ENCODE measurements at regions not wholly inside any gene's neighbourhood (a gene's known extent, or its start where the extent isn't known, plus 50 kb on each side); places are given as distances from the start of the nearest gene placed in this dataset.
A peak's percentile ranks its signal among the peaks of the same experiment; 100 is the strongest.

DNA sequence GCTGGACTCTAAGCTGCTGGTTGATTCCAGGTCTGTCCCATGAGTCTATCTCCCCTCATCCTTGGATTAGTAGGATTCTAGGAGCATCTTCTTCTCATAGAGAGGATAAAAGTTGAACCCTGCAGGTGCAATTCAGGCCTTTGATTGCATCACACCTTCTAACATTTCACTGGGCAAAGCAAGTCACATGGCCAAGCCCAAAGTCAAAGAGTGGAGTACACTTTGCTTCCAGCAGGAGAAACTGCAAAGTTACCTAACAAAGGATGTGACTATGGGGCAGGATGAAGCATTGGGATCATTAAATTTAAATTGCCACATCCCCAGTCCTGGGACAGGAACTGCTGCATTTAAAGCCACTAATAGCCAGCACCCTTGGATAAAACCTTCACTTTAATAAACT is 51.0 kb upstream of the EGFLAM start:
- no peak for ATAC-seq
- Mint-ChIP-seq H3K36me3 (ENCODE audit: low read depth) (no peaks in the 10 kb centered on the region), H3K27ac (no peak overlapping the region), H3K4me1 (no peaks in the 10 kb centered on the region), H3K27me3 (peaks cover 20% of the 10 kb centered on the region), H3K4me3 (no peak overlapping the region)
- H3K9me3 ChIP-seq (ENCODE audit: control insufficient read depth, low read length, poor library complexity, severe bottlenecking), result no peaks in the 10 kb centered on the region
- no peak for DNase-seq

DNA sequence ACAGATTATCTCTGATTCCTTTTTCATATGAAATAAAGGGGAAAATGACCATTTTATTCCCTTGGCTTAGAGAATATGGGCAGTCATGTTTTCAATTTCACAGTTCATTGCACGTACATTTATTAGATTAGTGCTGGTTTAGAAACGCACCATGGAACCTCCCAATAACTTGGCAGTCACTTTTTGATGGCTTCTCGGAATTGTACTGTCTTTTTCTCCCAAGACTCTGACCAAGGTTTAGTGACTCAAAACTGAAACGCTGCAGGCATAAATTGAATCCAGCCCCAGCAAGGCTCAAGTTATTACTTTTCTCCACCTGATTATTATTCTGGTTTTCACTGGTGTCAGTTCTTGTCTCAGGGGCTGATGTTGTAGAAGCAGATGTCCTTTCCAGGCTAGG is 55.6 kb upstream of the EGFLAM start:
- H3K27ac Mint-ChIP-seq, result no peak overlapping the region
- no peaks in the 10 kb centered on the region for H3K36me3 Mint-ChIP-seq (ENCODE audit: low read depth)
- no peaks in the 10 kb centered on the region for H3K9me3 ChIP-seq (ENCODE audit: control insufficient read depth, low read length, poor library complexity, severe bottlenecking)
- H3K4me3 Mint-ChIP-seq, result no peak overlapping the region
- ATAC-seq (no peak), DNase-seq (no peak)
- H3K4me1 Mint-ChIP-seq, result no peaks in the 10 kb centered on the region
- peaks cover 20% of the 10 kb centered on the region for H3K27me3 Mint-ChIP-seq

- ATAC-seq, result no peak
- H3K27ac Mint-ChIP-seq, result no peak overlapping the region
Measured at GRCh38 chr5:38200872-38201557, 57.3 kb upstream of the EGFLAM start.

DNA sequence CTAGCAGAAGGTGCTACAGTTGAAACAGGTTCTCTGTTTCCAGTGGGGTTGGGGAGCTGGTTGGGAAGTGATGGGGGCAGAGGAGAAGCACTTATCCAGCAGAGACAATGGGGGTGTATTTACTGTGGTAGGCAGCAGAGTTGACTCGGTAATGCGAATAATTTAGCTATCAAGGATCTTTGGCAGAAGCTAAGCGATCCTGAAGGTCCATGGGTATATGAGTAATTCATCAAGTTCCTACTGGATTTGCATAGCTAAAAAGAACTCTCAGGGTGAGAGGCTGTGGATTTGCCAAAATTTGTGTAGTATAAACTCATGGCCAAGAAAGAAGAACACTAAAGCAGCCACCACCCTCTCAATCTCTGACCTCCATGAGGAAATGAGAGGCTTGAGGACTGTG is 61.2 kb upstream of the EGFLAM start:
- ATAC-seq (no peak), DNase-seq (no peak)
- Mint-ChIP-seq H3K27me3 (peaks cover 45% of the 10 kb centered on the region), H3K36me3 (ENCODE audit: low read depth) (peaks cover 5% of the 10 kb centered on the region), H3K27ac (no peak overlapping the region), H3K4me3 (no peak overlapping the region), H3K4me1 (peaks cover 5% of the 10 kb centered on the region)
- H3K9me3 ChIP-seq (ENCODE audit: control insufficient read depth, low read length, poor library complexity, severe bottlenecking), result no peaks in the 10 kb centered on the region

More at GRCh38 chr5:38200872-38201557, 57.3 kb upstream of the EGFLAM start:
- Mint-ChIP-seq H3K27me3 (peaks cover 21% of the 10 kb centered on the region), H3K4me3 (no peak overlapping the region), H3K36me3 (ENCODE audit: low read depth) (no peaks in the 10 kb centered on the region), H3K4me1 (no peaks in the 10 kb centered on the region)
- DNase-seq, result no peak
- no peaks in the 10 kb centered on the region for H3K9me3 ChIP-seq (ENCODE audit: control insufficient read depth, low read length, poor library complexity, severe bottlenecking)

- no peaks in the 10 kb centered on the region for H3K9me3 ChIP-seq (ENCODE audit: control insufficient read depth, low read length, poor library complexity, severe bottlenecking)
- ATAC-seq (peak; percentile 75), DNase-seq (peak; percentile 19 to 37 (median 31))
- Mint-ChIP-seq H3K4me1 (peaks cover 5% of the 10 kb centered on the region), H3K4me3 (no peak overlapping the region), H3K27ac (no peak overlapping the region), H3K27me3 (peaks cover 58% of the 10 kb centered on the region), H3K36me3 (ENCODE audit: low read depth) (peaks cover 5% of the 10 kb centered on the region)
Measured at GRCh38 chr5:38193015-38193581, 65.3 kb upstream of the EGFLAM start.

GRCh38 chr5:38191693-38192092 is 66.7 kb upstream of the EGFLAM start:
- ATAC-seq, result no peak

DNA sequence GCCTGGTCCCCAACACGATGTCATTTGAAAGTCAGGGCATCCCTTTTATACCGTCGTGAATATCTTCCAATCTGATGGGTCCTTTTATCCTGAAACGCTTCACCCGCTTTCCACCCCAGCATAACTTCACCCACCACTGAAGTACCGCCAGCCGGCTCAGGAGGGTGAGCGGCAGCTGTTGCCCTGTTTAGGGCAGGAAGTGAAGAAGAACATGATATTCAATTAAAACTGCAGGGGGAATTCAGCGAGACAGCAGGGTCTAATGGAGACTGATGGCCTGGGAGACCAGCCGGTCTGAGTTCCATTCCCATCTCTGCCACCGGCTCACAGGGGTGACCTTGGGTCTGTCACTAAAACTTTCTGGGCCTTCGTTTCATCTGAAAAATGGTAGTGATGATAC is 68.2 kb upstream of the EGFLAM start:
- Mint-ChIP-seq H3K4me3 (no peak overlapping the region), H3K36me3 (ENCODE audit: low read depth) (peaks cover 5% of the 10 kb centered on the region), H3K4me1 (peaks cover 5% of the 10 kb centered on the region), H3K27me3 (peaks cover 44% of the 10 kb centered on the region), H3K27ac (no peak overlapping the region)
- no peak for ATAC-seq
- no peaks in the 10 kb centered on the region for H3K9me3 ChIP-seq (ENCODE audit: control insufficient read depth, low read length, poor library complexity, severe bottlenecking)
- no peak for DNase-seq

More at GRCh38 chr5:38191693-38192092, 66.7 kb upstream of the EGFLAM start:
- Mint-ChIP-seq H3K27ac (no peak overlapping the region), H3K36me3 (ENCODE audit: low read depth) (peaks cover 5% of the 10 kb centered on the region), H3K27me3 (peaks cover 52% of the 10 kb centered on the region), H3K4me3 (no peak overlapping the region), H3K4me1 (peaks cover 5% of the 10 kb centered on the region)
- no peaks in the 10 kb centered on the region for H3K9me3 ChIP-seq (ENCODE audit: control insufficient read depth, low read length, poor library complexity, severe bottlenecking)
- DNase-seq, result no peak

DNA sequence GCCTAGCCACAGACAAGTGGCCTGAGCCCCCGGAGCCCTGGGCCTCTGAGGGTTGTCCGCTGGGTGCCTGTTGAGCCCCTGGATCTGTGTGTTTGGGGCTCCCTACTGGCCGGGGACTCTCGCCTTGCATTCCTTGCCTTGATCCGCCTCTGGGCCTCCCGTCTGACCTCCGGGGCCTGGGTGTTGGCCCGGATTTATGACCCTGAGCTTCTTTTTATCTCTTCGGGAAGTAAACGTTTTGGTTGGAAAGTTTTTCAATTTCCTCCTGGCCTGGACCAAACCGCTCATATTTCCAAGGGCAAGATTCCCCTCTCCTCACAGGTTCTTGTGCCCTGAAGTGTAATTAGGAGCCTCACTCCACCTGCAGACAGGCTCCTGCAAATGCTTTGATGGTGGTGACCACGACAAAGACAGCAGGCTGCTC is 69.3 kb upstream of the EGFLAM start:
- no peak overlapping the region for H3K4me3 Mint-ChIP-seq
- DNase-seq (no peak), ATAC-seq (no peak)
- peaks cover 4% of the 10 kb centered on the region for H3K36me3 Mint-ChIP-seq (ENCODE audit: low read depth)
- H3K27ac Mint-ChIP-seq, result no peak overlapping the region
- peaks cover 43% of the 10 kb centered on the region for H3K27me3 Mint-ChIP-seq
- peaks cover 5% of the 10 kb centered on the region for H3K4me1 Mint-ChIP-seq
- H3K9me3 ChIP-seq (ENCODE audit: control insufficient read depth, low read length, poor library complexity, severe bottlenecking), result no peaks in the 10 kb centered on the region

GRCh38 chr5:38188591-38188990 is 69.8 kb upstream of the EGFLAM start:
- no peak overlapping the region for H3K27ac Mint-ChIP-seq

GRCh38 chr5:38187532-38187931 is 70.8 kb upstream of the EGFLAM start:
- Mint-ChIP-seq H3K27me3 (peaks cover 30% of the 10 kb centered on the region), H3K4me1 (no peaks in the 10 kb centered on the region), H3K27ac (no peak overlapping the region), H3K4me3 (no peak overlapping the region), H3K36me3 (ENCODE audit: low read depth) (no peaks in the 10 kb centered on the region)
- no peaks in the 10 kb centered on the region for H3K9me3 ChIP-seq (ENCODE audit: control insufficient read depth, low read length, poor library complexity, severe bottlenecking)
- no peak for DNase-seq
- no peak for ATAC-seq

More at GRCh38 chr5:38188591-38188990, 69.8 kb upstream of the EGFLAM start:
- no peak for DNase-seq
- no peak for ATAC-seq
- Mint-ChIP-seq H3K4me1 (peaks cover 3% of the 10 kb centered on the region), H3K27me3 (peaks cover 38% of the 10 kb centered on the region), H3K4me3 (no peak overlapping the region), H3K36me3 (ENCODE audit: low read depth) (peaks cover 2% of the 10 kb centered on the region)
- no peaks in the 10 kb centered on the region for H3K9me3 ChIP-seq (ENCODE audit: control insufficient read depth, low read length, poor library complexity, severe bottlenecking)

DNA sequence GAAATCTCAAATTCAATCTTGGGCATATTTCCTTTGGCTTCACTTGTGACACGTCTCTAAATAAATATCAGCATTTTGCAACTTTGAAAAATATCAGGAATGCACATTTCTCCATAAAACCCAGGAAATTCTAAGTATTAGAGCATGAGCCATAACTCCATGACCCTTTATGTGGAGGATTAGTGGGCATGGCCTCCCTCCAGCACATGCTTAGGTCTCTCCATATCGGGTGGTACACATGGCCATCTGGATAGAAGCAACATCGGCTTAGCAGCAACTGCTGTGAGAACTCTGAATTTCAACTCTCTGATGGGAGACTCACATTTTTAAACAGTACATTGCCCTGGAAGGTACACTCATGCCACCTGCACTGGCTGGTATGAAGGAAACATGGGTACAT is 73.7 kb upstream of the EGFLAM start:
- no peaks in the 10 kb centered on the region for H3K9me3 ChIP-seq (ENCODE audit: control insufficient read depth, low read length, poor library complexity, severe bottlenecking)
- no peaks in the 10 kb centered on the region for H3K4me1 Mint-ChIP-seq
- no peaks in the 10 kb centered on the region for H3K36me3 Mint-ChIP-seq (ENCODE audit: low read depth)
- no peak overlapping the region for H3K4me3 Mint-ChIP-seq
- no peak for DNase-seq
- peaks cover 32% of the 10 kb centered on the region for H3K27me3 Mint-ChIP-seq
- H3K27ac Mint-ChIP-seq, result no peak overlapping the region
- no peak for ATAC-seq

DNA sequence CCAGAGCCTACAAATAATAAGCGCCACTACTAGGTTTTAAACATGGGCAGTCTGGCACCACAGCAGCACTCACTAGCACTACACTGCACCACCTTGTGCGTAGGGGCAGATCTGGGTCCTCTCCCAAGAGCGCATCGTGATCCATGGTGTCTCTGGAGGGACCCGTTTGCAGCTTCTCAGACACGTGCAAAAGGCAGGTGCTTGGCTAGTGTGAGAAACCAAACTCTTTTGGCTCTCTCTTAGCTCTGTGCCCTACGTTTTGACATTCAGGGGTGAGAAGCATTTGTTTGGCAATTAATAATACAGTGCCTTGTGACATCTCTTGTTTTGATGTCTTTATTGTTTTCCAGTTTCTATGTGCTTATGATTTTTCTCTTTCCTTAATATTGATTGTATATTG is 75.4 kb upstream of the EGFLAM start:
- DNase-seq (no peak), ATAC-seq (no peak)
- Mint-ChIP-seq H3K4me3 (no peak overlapping the region), H3K4me1 (no peaks in the 10 kb centered on the region), H3K27ac (no peak overlapping the region), H3K27me3 (peaks cover 33% of the 10 kb centered on the region), H3K36me3 (ENCODE audit: low read depth) (no peaks in the 10 kb centered on the region)
- H3K9me3 ChIP-seq (ENCODE audit: control insufficient read depth, low read length, poor library complexity, severe bottlenecking), result no peaks in the 10 kb centered on the region

- no peaks in the 10 kb centered on the region for H3K9me3 ChIP-seq (ENCODE audit: control insufficient read depth, low read length, poor library complexity, severe bottlenecking)
- H3K4me3 Mint-ChIP-seq, result no peak overlapping the region
- no peak for DNase-seq
- H3K4me1 Mint-ChIP-seq, result no peaks in the 10 kb centered on the region
- H3K36me3 Mint-ChIP-seq (ENCODE audit: low read depth), result no peaks in the 10 kb centered on the region
- H3K27me3 Mint-ChIP-seq, result no peaks in the 10 kb centered on the region
- no peak for ATAC-seq
- no peak overlapping the region for H3K27ac Mint-ChIP-seq
Measured at GRCh38 chr5:38168029-38168428, 90.3 kb upstream of the EGFLAM start.

- Mint-ChIP-seq H3K27me3 (no peaks in the 10 kb centered on the region), H3K36me3 (ENCODE audit: low read depth) (no peaks in the 10 kb centered on the region), H3K27ac (no peak overlapping the region), H3K4me3 (no peak overlapping the region), H3K4me1 (no peaks in the 10 kb centered on the region)
- H3K9me3 ChIP-seq (ENCODE audit: control insufficient read depth, low read length, poor library complexity, severe bottlenecking), result no peaks in the 10 kb centered on the region
- DNase-seq (no peak), ATAC-seq (no peak)
Measured at GRCh38 chr5:38167562-38167996, 90.8 kb upstream of the EGFLAM start.
